Right renal cortex interstitium (tissue), 3 donors: ENCODE measurements at regions not wholly inside any gene's neighbourhood (a gene's known extent, or its start where the extent isn't known, plus 50 kb on each side); places are given as distances from the start of the nearest gene placed in this dataset.
"Not testable (repeated sequence)": the region's sequence is repeated elsewhere in the genome, so short reads cannot be mapped to it uniquely, and the experiment has no call there.

Experiments used
- DNase-seq, 3 donors: peaks; one replicate each; pipeline ENCODE4 v3.0.0-alpha.2; 2013; ENCODE audit warnings: low read depth in 3 of 3, low spot score in 2 of 3

DNA sequence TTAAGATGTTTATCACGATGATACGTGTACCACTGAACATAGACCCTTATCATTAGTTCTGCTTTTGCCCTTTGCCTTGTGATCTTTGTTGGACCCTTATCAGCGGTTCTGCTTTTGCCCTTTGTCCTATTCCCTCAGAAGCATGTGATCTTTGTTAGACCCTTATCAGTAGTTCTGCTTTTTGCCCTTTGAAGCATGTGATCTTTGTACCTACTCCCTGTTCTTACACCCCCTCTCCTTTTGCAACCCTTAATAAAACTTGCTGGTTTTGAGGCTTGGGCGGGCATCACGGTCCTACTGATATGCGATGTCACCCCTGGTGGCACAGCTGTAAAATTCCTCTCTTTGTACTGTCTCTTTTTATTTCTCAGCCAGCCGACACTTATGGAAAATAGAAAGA is 117.0 kb downstream of the SDHAF3 start:
- not testable (repeated sequence) for DNase-seq

GRCh38 chr7:97246317-97246716 is 128.8 kb downstream of the SDHAF3 start:
- DNase-seq = no peak

DNA sequence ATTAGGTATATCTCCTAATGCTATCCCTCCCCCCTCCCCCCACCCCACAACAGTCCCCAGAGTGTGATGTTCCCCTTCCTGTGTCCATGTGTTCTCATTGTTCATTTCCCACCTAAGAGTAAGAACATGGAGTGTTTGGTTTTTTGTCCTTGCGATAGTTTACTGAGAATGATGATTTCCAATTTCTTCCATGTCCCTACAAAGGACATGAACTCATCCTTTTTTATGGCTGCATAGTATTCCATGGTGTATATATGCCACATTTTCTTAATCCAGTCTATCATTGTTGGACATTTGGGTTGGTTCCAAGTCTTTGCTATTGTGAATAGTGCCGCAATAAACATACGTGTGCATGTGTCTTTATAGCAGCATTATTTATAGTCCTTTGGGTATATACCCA is 140.7 kb downstream of the SDHAF3 start:
- not testable (repeated sequence) for DNase-seq

DNA sequence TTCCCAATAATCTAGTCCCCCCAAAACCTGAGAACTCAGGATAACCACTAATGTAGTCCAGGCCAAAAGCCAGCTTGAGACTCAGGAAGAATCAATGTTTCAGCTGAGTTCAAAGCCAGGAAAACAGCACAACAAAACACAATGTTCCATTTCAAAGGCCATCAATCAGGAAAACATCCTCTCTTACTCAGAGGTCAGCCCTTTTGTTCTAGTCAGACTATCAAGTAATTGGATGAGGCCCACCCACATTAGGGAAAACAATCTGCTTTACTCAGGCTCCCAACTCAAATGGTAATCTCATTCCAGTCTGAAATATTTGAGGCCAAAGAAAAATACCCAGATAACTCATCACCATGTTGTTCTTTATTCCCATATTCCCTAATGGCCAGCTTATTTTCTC is 152.2 kb downstream of the SDHAF3 start:
- no peak for DNase-seq

- no peak for DNase-seq
These were observed 152.8 kb downstream of the SDHAF3 start for GRCh38 chr7:97270280-97270679.

DNA sequence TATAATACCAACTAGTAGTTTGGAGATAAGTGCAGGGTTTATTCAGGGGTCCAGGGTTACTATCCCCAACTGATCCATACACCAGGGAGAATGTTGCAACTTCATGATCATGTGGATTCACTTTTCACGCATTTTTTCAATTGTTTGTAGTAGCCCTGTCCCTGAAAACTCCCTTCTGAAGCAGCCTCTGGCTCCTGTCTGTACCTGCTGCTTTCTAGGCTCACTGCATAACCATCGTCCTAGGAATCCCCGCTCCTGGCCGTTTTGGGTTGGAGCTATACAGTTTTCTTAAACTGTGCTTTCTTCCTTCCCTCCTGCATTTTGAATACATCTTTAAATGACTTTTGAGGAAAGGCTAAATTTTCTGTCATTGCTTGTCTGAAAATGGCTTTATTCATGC is 154.1 kb downstream of the SDHAF3 start:
- no peak for DNase-seq

- DNase-seq = no peak
These were observed 154.9 kb downstream of the SDHAF3 start for GRCh38 chr7:97272237-97272975.

GRCh38 chr7:97275475-97275874 is 158.0 kb downstream of the SDHAF3 start:
- no peak for DNase-seq

GRCh38 chr7:97280950-97281349 is 163.5 kb downstream of the SDHAF3 start:
- DNase-seq = no peak

DNA sequence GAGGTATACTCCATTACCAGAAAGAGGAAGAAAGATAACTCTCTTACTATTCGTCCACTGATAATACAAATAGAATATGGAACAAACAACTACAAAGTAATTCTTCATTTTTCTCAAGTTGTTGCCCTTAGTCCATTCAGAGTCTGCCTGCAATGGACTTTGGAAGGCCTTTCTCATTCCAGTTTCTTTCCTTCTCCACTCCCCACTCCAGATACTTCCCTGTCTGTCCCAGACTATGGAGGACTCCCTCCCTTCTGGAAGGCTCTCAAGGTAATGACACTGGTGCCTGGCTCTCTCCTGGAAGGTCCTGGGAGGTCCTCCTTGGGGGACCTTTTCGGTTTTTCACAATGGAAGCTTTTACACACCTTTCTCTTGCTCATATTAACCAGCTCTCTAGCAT is 167.8 kb downstream of the SDHAF3 start:
- DNase-seq = no peak

DNA sequence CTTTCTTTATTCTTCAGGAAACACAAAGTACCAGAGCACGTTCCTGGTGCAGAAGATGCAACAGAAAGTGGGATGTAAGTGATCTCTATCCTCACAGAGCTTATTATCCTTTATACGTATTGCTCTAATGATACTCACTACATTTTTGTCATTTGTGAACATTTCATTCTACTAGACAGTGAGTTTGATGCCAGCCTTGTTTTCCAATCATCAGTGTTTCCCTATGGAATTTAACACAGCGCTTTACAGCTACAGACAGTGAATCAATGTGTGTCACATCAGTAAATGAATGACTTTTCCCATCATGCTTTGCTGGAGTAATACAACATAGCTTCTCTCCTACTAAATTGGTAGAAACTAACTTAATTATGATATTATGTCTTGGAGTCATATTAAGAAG is 175.5 kb downstream of the SDHAF3 start:
- DNase-seq = no peak

DNA sequence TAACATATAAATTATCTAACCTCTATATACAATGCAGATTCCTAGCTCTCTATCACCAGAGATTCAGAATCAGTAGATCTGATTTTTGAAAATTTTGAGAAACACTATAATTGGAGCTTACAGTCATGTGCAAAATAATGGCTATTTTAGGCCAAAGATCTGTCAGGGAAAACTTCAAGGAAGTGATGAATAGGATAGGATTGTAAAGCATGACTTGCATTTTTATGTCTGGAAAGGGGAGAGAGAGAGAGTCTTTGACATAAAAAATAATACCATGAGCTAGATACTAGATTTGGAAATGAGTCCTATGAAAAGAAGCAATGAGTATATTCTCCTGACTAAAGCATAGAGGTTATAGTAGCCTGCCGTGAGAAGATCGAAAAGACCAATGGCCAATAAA is 181.1 kb downstream of the SDHAF3 start:
- DNase-seq = no peak

GRCh38 chr7:97305589-97305988 is 188.1 kb downstream of the SDHAF3 start:
- DNase-seq = no peak

GRCh38 chr7:97307521-97308108 is 190.1 kb downstream of the SDHAF3 start:
- DNase-seq = no peak

DNA sequence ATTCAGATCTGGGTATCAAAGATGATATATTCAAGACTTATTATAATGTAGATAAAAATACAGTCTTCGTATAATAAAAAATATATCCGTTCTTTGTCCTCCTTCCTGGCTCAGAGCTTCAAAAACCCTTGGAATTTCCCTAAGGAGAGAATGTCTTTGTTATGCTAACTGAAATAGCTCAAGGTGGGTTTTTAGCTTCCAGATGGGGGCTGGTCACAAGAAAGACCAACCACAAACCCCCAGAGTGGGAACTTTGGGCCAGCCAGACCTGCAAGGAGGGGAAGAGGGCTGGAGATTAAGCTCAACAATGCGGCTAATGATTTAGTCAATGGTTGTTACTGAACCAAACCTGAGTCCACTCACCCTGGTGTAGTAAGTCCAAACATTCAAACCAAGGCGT is 196.4 kb downstream of the SDHAF3 start:
- no peak for DNase-seq

DNA sequence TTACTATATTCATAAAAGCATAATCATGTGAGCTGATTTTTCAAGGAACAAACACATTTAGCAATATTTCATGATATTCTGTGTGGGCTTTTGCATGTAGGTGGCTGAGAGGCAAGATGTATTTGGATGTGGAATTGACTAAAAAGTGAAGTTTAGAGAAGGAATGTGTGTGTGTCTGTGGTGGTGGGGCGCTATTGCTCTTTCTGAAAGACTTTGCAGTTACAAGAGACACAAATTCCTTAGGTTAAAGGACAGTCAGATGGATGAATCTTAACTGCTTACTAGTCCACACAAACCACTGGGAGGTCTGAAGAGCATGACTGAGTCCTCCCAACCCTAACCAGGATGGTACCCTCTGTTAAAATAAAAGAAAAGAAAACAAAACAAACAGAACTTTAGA is 200.1 kb downstream of the SDHAF3 start:
- no peak for DNase-seq

GRCh38 chr7:97329871-97330270 is 212.4 kb downstream of the SDHAF3 start:
- not testable (repeated sequence) for DNase-seq

GRCh38 chr7:97337849-97338248 is 220.4 kb downstream of the SDHAF3 start:
- DNase-seq = no peak

DNA sequence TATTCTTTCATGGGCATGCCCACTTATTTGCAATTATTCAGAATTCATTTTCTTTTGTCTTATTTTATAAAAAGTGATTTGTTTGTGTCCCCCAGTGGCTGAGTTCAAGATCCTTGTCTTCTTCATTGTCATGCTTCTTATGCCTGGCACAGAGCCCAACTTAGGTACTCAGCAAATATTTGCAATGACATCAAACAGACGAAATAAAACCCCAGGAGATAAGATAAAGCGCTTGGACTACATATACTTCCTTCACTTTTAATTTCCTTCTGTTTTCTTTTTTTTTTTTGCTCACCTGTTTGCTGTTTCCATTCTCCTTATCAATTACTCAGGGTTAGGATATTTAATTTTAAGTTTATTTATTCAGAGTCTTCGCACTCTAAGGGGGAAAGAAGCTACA is 225.0 kb downstream of the SDHAF3 start:
- no peak for DNase-seq

- DNase-seq = no peak
These were observed 228.9 kb downstream of the SDHAF3 start for GRCh38 chr7:97346349-97346748.

DNA sequence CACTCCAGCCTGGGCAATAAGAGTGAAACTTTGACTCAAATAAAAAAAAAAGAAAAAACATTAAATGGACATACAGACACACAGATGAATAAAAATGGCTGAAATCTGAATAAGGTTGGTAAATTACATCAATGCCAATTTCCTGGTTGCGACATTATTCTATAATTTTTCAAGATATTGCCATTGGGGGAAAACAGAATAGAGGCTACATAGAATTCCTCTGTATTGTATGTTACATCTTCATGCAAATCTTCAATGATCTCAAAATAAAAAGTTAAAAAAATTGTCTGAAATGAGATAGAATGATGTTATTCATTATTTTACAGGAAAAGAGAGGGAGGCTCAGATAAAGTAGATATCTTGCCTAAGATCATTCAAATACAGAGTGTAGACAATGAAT is 234.0 kb downstream of the SDHAF3 start:
- DNase-seq = no peak

- no peak for DNase-seq
These were observed 240.0 kb downstream of the SDHAF3 start for GRCh38 chr7:97357459-97357858.

GRCh38 chr7:97372882-97373281 is 255.4 kb downstream of the SDHAF3 start:
- DNase-seq = no peak
